H1 (cell line): ENCODE measurements at regions not wholly inside any gene's neighbourhood (a gene's known extent, or its start where the extent isn't known, plus 50 kb on each side); places are given as distances from the start of the nearest gene placed in this dataset.

Experiments used
- CTCF ChIA-PET: fragments of 300-600 bp; sonication (Branson Sonifier 250); formaldehyde crosslinking; loops from one replicate; lab custom pipeline; 2021; ENCODE audit not compliant: partially characterized antibody; lab: Charles Lee
- POLR2A ChIA-PET: fragments of 300-600 bp; sonication (Branson Sonifier 250); formaldehyde crosslinking; loops from one replicate; lab custom pipeline; 2021; ENCODE audit warnings: inconsistent platforms; ENCODE audit not compliant: partially characterized antibody; lab: Charles Lee
- DNase-seq, 2 experiments: peaks; one replicate each; pipeline versions ENCODE4 v3.0.0 to v3.0.0-alpha.2; 2010 to 2022; ENCODE audit warnings: low spot score in 2 of 2, low read depth in 1 of 2, mixed read lengths in 1 of 2
- FAIRE-seq: peaks from 2 replicates; lab custom pipeline; 2011; peaks lifted over from hg19 to GRCh38; lab: Jason Lieb, UNC
- H2AFZ ChIP-seq: 2 replicates; pipeline ENCODE4 v1.8.1; 2012; ENCODE audit warnings: low read length, inconsistent platforms
- H2AK5ac ChIP-seq: 2 replicates; pipeline ENCODE4 v1.6.1; 2013; ENCODE audit warnings: low read depth, low read length
- H2BK120ac ChIP-seq: replicated peaks from 2 replicates; pipeline ENCODE3; 2013; ENCODE audit warnings: low read depth, low read length, inconsistent platforms
- H2BK12ac ChIP-seq: 2 replicates; pipeline ENCODE4 v1.6.1; 2013; ENCODE audit warnings: low read depth, low read length
- H2BK15ac ChIP-seq: 2 replicates; pipeline ENCODE4 v1.6.1; 2013; ENCODE audit warnings: low read length
- H2BK20ac ChIP-seq: 2 replicates; pipeline ENCODE4 v1.6.1; 2013; ENCODE audit warnings: low read length
- H2BK5ac ChIP-seq: 2 replicates; pipeline ENCODE4 v1.6.1; 2013; ENCODE audit warnings: low read depth, low read length
- H3K14ac ChIP-seq: 2 replicates; pipeline ENCODE4 v1.6.1; 2013; ENCODE audit warnings: inconsistent platforms; ENCODE audit not compliant: insufficient read length
- H3K18ac ChIP-seq: 2 replicates; pipeline ENCODE4 v1.6.1; 2013; ENCODE audit warnings: low read length; ENCODE audit errors: extremely low read depth
- H3K23ac ChIP-seq: 2 replicates; pipeline ENCODE4 v1.6.1; 2013; ENCODE audit warnings: inconsistent platforms; ENCODE audit not compliant: insufficient read length
- H3K23me2 ChIP-seq: 2 replicates; pipeline ENCODE4 v1.6.1; 2013; ENCODE audit warnings: low read depth, low read length
- H3K27ac ChIP-seq: 2 replicates; pipeline ENCODE4 v1.6.1; 2011; ENCODE audit warnings: low read depth, low read length, inconsistent platforms
- H3K27me3 ChIP-seq, 4 experiments: replicated peaks in 1 of 4; 1 replicate in 1 of 4; 2 replicates in 3 of 4; pipeline versions ENCODE4 v1.6.1 to v1.8.1; 2011 to 2013; ENCODE audit warnings: low read length in 3 of 4, mild to moderate bottlenecking in 3 of 4, inconsistent platforms in 2 of 4, mixed read lengths in 2 of 4, moderate library complexity in 1 of 4; ENCODE audit not compliant: control insufficient read depth in 3 of 4, insufficient read depth in 3 of 4; ENCODE audit errors: extremely low read depth in 1 of 4
- H3K36me3 ChIP-seq, 4 experiments: 2 replicates each; pipeline versions ENCODE4 v1.6.1 to v1.8.1; 2011 to 2013; ENCODE audit warnings: mild to moderate bottlenecking in 4 of 4, low read length in 3 of 4, moderate library complexity in 2 of 4, control low read depth in 1 of 4, inconsistent platforms in 1 of 4; ENCODE audit not compliant: insufficient read depth in 4 of 4, control insufficient read depth in 2 of 4
- H3K4ac ChIP-seq: replicated peaks from 2 replicates; pipeline ENCODE3; 2013; ENCODE audit warnings: low read length, low read depth, mixed read lengths, inconsistent platforms; ENCODE audit not compliant: insufficient read length
- H3K4me1 ChIP-seq, 4 experiments: replicated peaks in 1 of 4; 1 replicate in 1 of 4; 2 replicates in 3 of 4; pipeline versions ENCODE4 v1.6.1 to v1.8.1; 2011 to 2013; ENCODE audit warnings: low read length in 3 of 4, inconsistent platforms in 2 of 4, mixed read lengths in 1 of 4; ENCODE audit not compliant: insufficient read depth in 4 of 4, control insufficient read depth in 3 of 4
- H3K4me2 ChIP-seq, 2 experiments: 2 replicates each; pipeline versions ENCODE4 v1.6.1 to v1.8.1; 2011 to 2013; ENCODE audit warnings: low read depth in 2 of 2, low read length in 2 of 2, control low read depth in 1 of 2, inconsistent platforms in 1 of 2, mild to moderate bottlenecking in 1 of 2; ENCODE audit not compliant: insufficient read depth in 1 of 2
- H3K4me3 ChIP-seq, 4 experiments: fragments of 200-600, 300-600 bp in 1 of 4; sonication (generic), shearing (Covaris generic), sonication (Bioruptor Twin) in 1 of 4; 2 replicates each; pipeline versions ENCODE4 v1.5.1 to v1.8.1; 2011 to 2016; ENCODE audit warnings: low read length in 4 of 4, low read depth in 3 of 4, control low read depth in 2 of 4, inconsistent platforms in 2 of 4, mild to moderate bottlenecking in 2 of 4, mixed read lengths in 1 of 4, moderate library complexity in 1 of 4; ENCODE audit not compliant: insufficient read depth in 2 of 4; ENCODE audit errors: extremely low read depth in 1 of 4
- H3K56ac ChIP-seq: replicated peaks from 2 replicates; pipeline ENCODE3; 2013; ENCODE audit warnings: low read depth, mild to moderate bottlenecking, mixed read lengths, low read length, inconsistent platforms; ENCODE audit not compliant: insufficient read length
- H3K79me1 ChIP-seq: 2 replicates; pipeline ENCODE4 v1.6.1; 2013; ENCODE audit warnings: low read depth, low read length, control low read depth
- H3K79me2 ChIP-seq, 2 experiments: 2 replicates each; pipeline versions ENCODE4 v1.6.1 to v1.8.1; 2012 to 2013; ENCODE audit warnings: low read length in 2 of 2, mild to moderate bottlenecking in 2 of 2, inconsistent platforms in 1 of 2; ENCODE audit not compliant: insufficient read depth in 2 of 2, control insufficient read depth in 1 of 2
- H3K9ac ChIP-seq, 4 experiments: replicated peaks in 1 of 4; 1 replicate in 1 of 4; 2 replicates in 3 of 4; pipeline versions ENCODE4 v1.6.1 to v1.8.1; 2011 to 2013; ENCODE audit warnings: low read depth in 3 of 4, low read length in 3 of 4, control low read depth in 2 of 4, mild to moderate bottlenecking in 2 of 4, moderate library complexity in 2 of 4, inconsistent platforms in 1 of 4; ENCODE audit errors: extremely low read depth in 1 of 4
- H3K9me3 ChIP-seq, 2 experiments: 2 replicates each; pipeline versions ENCODE4 v1.6.1 to v1.8.1; 2012 to 2013; ENCODE audit warnings: mild to moderate bottlenecking in 2 of 2, moderate library complexity in 2 of 2, control low read depth in 1 of 2, inconsistent platforms in 1 of 2, low read depth in 1 of 2, low read length in 1 of 2, mixed read lengths in 1 of 2; ENCODE audit not compliant: insufficient read depth in 2 of 2
- H4K20me1 ChIP-seq, 2 experiments: replicated peaks in 1 of 2; 2 replicates each; pipeline versions ENCODE3 to v1.8.1; 2011 to 2013; ENCODE audit warnings: inconsistent platforms in 2 of 2, low read length in 2 of 2, mild to moderate bottlenecking in 1 of 2; ENCODE audit not compliant: insufficient read depth in 2 of 2, control insufficient read depth in 1 of 2
- H4K5ac ChIP-seq: 2 replicates; pipeline ENCODE4 v1.6.1; 2013; ENCODE audit warnings: low read length, low read depth, mixed read lengths, inconsistent platforms; ENCODE audit not compliant: insufficient read length
- H4K8ac ChIP-seq: 2 replicates; pipeline ENCODE4 v1.8.0; 2013; ENCODE audit warnings: mild to moderate bottlenecking, moderate library complexity, low read length, inconsistent platforms; ENCODE audit not compliant: insufficient read depth; ENCODE audit errors: extremely low read depth
- H4K91ac ChIP-seq: replicated peaks from 2 replicates; pipeline ENCODE3; 2013; ENCODE audit warnings: low read length, mixed read lengths, inconsistent platforms; ENCODE audit not compliant: insufficient read length
- BRCA1 ChIP-seq: IDR thresholded peaks from 2 replicates; pipeline ENCODE4 v1.6.1; 2012; ENCODE audit warnings: low read depth, low read length, improper control_type of control experiment
- CHD1 ChIP-seq: IDR thresholded peaks from 2 replicates; pipeline ENCODE4 v1.6.1; 2012; ENCODE audit warnings: low read depth, low read length, improper control_type of control experiment
- CTBP2 ChIP-seq: IDR thresholded peaks from 2 replicates; pipeline ENCODE4 v1.7.0; 2011; ENCODE audit warnings: borderline replicate concordance, mild to moderate bottlenecking, moderate library complexity, mixed read lengths, low read length; ENCODE audit not compliant: insufficient read depth, insufficient read length
- HDAC2 ChIP-seq, 2 experiments: fragments of 300-600 bp in 1 of 2; sonication (generic) in 1 of 2; IDR thresholded peaks; 2 replicates each; pipeline ENCODE4 v1.6.1; 2011 to 2012; ENCODE audit warnings: low read depth in 2 of 2, low read length in 2 of 2, mild to moderate bottlenecking in 2 of 2, moderate library complexity in 2 of 2, borderline replicate concordance in 1 of 2, inconsistent platforms in 1 of 2
- HDAC6 ChIP-seq: IDR thresholded peaks from one replicate; pipeline ENCODE4 v1.7.1; 2012; ENCODE audit warnings: low read depth, mild to moderate bottlenecking, inconsistent platforms, low read length, moderate library complexity
- JUN ChIP-seq: IDR thresholded peaks from 2 replicates; pipeline ENCODE4 v1.6.1; 2011; ENCODE audit warnings: low read depth, mild to moderate bottlenecking, improper control_type of control experiment, low read length
- KDM4A ChIP-seq: IDR thresholded peaks from one replicate; pipeline ENCODE4 v1.7.1; 2012; ENCODE audit warnings: low read depth, mild to moderate bottlenecking, moderate library complexity, low read length, inconsistent platforms; ENCODE audit not compliant: severe bottlenecking
- NRF1 ChIP-seq: IDR thresholded peaks from 2 replicates; pipeline ENCODE4 v1.6.1; 2011; ENCODE audit warnings: mild to moderate bottlenecking, low read depth, low read length, improper control_type of control experiment
- RNF2 ChIP-seq: fragments of 200-900, 300-1000 bp; sonication (generic); IDR thresholded peaks from 2 replicates; pipeline ENCODE4 v1.7.1; 2016; ENCODE audit warnings: borderline replicate concordance, low read depth, mild to moderate bottlenecking, antibody characterized with exemption, low read length; ENCODE audit not compliant: poor library complexity, severe bottlenecking; ENCODE audit errors: missing control alignments
- SAP30 ChIP-seq: fragments of 300-600 bp; sonication (generic); IDR thresholded peaks from 2 replicates; pipeline ENCODE4 v1.7.1; 2012; ENCODE audit warnings: low read length, moderate library complexity, mild to moderate bottlenecking, inconsistent platforms; ENCODE audit not compliant: insufficient read depth, insufficient replicate concordance
- SIRT6 ChIP-seq: IDR thresholded peaks from one replicate; pipeline ENCODE4 v1.7.1; 2012; ENCODE audit warnings: low read length, inconsistent platforms
- SRF ChIP-seq: IDR thresholded peaks from 2 replicates; pipeline ENCODE4 v1.6.1; 2011; ENCODE audit warnings: mild to moderate bottlenecking, low read depth, low read length, moderate library complexity
- SUZ12 ChIP-seq: fragments of 200-600 bp; sonication (generic); IDR thresholded peaks from 2 replicates; pipeline ENCODE4 v1.6.1; 2012; ENCODE audit warnings: mild to moderate bottlenecking, inconsistent platforms, low read length, moderate library complexity, mixed read lengths
- TEAD4 ChIP-seq: IDR thresholded peaks from 2 replicates; pipeline ENCODE4 v1.6.1; 2012; ENCODE audit warnings: low read depth, low read length, inconsistent platforms, mixed read lengths
- WGBS, 2 experiments: shearing (Covaris generic) in 1 of 2; methylation state at CpG; one replicate each; pipeline versions ENCODE4 v1.1.6 to v1.1.7; 2013 to 2015; ENCODE audit warnings: low lambda C conversion rate in 2 of 2, mixed read lengths in 2 of 2, inconsistent platforms in 1 of 2, low coverage in 1 of 2, missing lambda C conversion rate in 1 of 2; ENCODE audit not compliant: insufficient replicate concordance in 2 of 2, insufficient coverage in 1 of 2, insufficient read length in 1 of 2; ENCODE audit errors: extremely low coverage in 1 of 2, missing lambda C conversion rate in 1 of 2; 5-methylcytosine and 5-hydroxymethylcytosine counted together

DNA sequence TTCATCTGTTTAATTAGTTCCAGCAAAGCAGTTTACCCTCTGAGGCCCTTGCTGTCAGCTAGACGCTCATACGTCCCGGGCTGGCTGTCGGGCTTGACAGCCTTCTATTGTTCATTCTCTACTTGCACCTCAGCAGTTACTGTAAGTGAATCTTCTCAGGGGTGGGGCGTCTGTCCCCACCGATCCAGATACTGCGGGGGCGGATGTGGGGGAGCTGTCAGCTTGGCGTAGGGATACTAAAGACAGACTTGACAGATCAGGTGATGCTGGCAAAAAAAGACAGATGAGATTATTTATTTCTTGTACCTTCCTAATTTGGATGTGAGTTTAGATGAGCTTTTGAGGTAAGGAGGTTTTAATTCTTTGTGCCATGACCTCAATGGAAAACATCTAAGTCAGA lies 315.3 kb downstream of the NR2F2 start:
- Histone ChIP-seq H3K9me3 (no peaks in the 10 kb centered on the region), H2BK12ac (no peak overlapping the region), H3K4me2 (no peak overlapping the region), H3K56ac (no peak overlapping the region), H3K79me1 (no peaks in the 10 kb centered on the region), H3K27ac (no peak overlapping the region), H4K5ac (no peak overlapping the region), H2BK5ac (no peak overlapping the region), H3K4me3 (no peak overlapping the region), H3K9ac (no peak overlapping the region), H3K4ac (no peak overlapping the region), H2AFZ (no peak overlapping the region), H3K14ac (no peak overlapping the region), H3K23me2 (no peaks in the 10 kb centered on the region), H4K8ac (no peak overlapping the region), H4K20me1 (no peaks in the 10 kb centered on the region), H3K23ac (no peak overlapping the region), H3K27me3 (no peaks in the 10 kb centered on the region), H3K4me1 (no peaks in the 10 kb centered on the region), H2BK120ac (no peak overlapping the region), H2AK5ac (no peak overlapping the region), H2BK15ac (no peak overlapping the region), H3K36me3 (no peaks in the 10 kb centered on the region), H4K91ac (no peak overlapping the region), H3K79me2 (no peaks in the 10 kb centered on the region), H3K18ac (no peak overlapping the region), H2BK20ac (no peak overlapping the region)
- DNase-seq = no peak
- 85% methylated on average over 9 of the region's 9 CpGs; no CpG with 5 or more reads in 1 of the 2 experiments for WGBS, 2 experiments
- ChIA-PET CTCF (interaction anchor here (0.6 to 1.2 kb wide), 5 partner anchors 10 to 269 kb away, joined by 3 to 5 read pairs (median 3); no protein-coding TSS in a partner anchor), POLR2A (no interaction called here)
- FAIRE-seq = no peak
- TF ChIP-seq TEAD4 (no peak), KDM4A (no peak), CTBP2 (no peak), BRCA1 (no peak), SAP30 (no peak), HDAC6 (no peak), RNF2 (no peak), NRF1 (no peak), HDAC2 (IDR thresholded peaks at IDR 0.05; ENCODE audit: borderline replicate concordance in 1 of 2, low read depth in 2 of 2, low read length in 2 of 2) (no peak), JUN (no peak), SUZ12 (no peak), SRF (no peak), CHD1 (no peak), SIRT6 (no peak)
